ENCODE measurements at regions not wholly inside any gene's neighbourhood (a gene's known extent, or its start where the extent isn't known, plus 50 kb on each side); places are given as distances from the start of the nearest gene placed in this dataset.

- no peak for DNase-seq
Measured at GRCh38 chr7:155203059-155203881, 94.4 kb upstream of the INSIG1 start.

GRCh38 chr7:155203882-155204691, 93.6 kb upstream of the INSIG1 start:
- DNase-seq, result no peak

- no peak for DNase-seq
Measured at GRCh38 chr7:155204744-155205367, 92.8 kb upstream of the INSIG1 start.

GRCh38 chr7:155205368-155206317, 92.0 kb upstream of the INSIG1 start:
- peak; percentile 45 for DNase-seq

GRCh38 chr7:155206318-155207020, 91.2 kb upstream of the INSIG1 start:
- peak; percentile 10 for DNase-seq

- no peak for DNase-seq
Measured at GRCh38 chr7:155207326-155208002, 90.2 kb upstream of the INSIG1 start.

- DNase-seq, result no peak
Measured at GRCh38 chr7:155208681-155209477, 88.8 kb upstream of the INSIG1 start.

- DNase-seq, result no peak
Measured at GRCh38 chr7:155209478-155210319, 88.0 kb upstream of the INSIG1 start.

GRCh38 chr7:155210356-155210755, 87.3 kb upstream of the INSIG1 start:
- no peak for DNase-seq

- DNase-seq, result no peak
Measured at GRCh38 chr7:155211173-155211572, 86.5 kb upstream of the INSIG1 start.

- no peak for DNase-seq
Measured at GRCh38 chr7:155211761-155212160, 85.9 kb upstream of the INSIG1 start.

- DNase-seq, result no peak
Measured at GRCh38 chr7:155212301-155213015, 85.2 kb upstream of the INSIG1 start.

GRCh38 chr7:155213385-155213784, 84.3 kb upstream of the INSIG1 start:
- DNase-seq, result no peak

- no peak for DNase-seq
Measured at GRCh38 chr7:155213955-155214740, 83.5 kb upstream of the INSIG1 start.

GRCh38 chr7:155215576-155216325, 81.9 kb upstream of the INSIG1 start:
- DNase-seq, result no peak

- DNase-seq, result no peak
Measured at GRCh38 chr7:155216475-155217272, 81.0 kb upstream of the INSIG1 start.

All from midbrain (tissue), 1 donor.